ENCODE measurements at regions not wholly inside any gene's neighbourhood (a gene's known extent, or its start where the extent isn't known, plus 50 kb on each side); places are given as distances from the start of the nearest gene placed in this dataset.

- TF ChIP-seq POLR2AphosphoS5 (IDR thresholded peaks at IDR 0.05) (no peak), CTCF (IDR thresholded peaks at IDR 0.05) (no peak)
Measured at GRCh38 chr3:118809696-118810498, 224.7 kb downstream of the IGSF11 start.
